GM18868 (cell line): ENCODE measurements at regions not wholly inside any gene's neighbourhood (a gene's known extent, or its start where the extent isn't known, plus 50 kb on each side); places are given as distances from the start of the nearest gene placed in this dataset.

Experiments
- ATAC-seq: cut with Tn5 transposase; IDR thresholded peaks from one replicate; pipeline ENCODE4 v1.9.1; 2021; ENCODE audit warnings: mild to moderate bottlenecking, moderate library complexity; ENCODE audit not compliant: unreplicated experiment

GRCh38 chr5:164741376-164741775, 1236.0 kb downstream of the MAT2B start:
- peak; percentile 40 for ATAC-seq

GRCh38 chr5:164742025-164742424, 1236.6 kb downstream of the MAT2B start:
- ATAC-seq, result peak; percentile 85

DNA sequence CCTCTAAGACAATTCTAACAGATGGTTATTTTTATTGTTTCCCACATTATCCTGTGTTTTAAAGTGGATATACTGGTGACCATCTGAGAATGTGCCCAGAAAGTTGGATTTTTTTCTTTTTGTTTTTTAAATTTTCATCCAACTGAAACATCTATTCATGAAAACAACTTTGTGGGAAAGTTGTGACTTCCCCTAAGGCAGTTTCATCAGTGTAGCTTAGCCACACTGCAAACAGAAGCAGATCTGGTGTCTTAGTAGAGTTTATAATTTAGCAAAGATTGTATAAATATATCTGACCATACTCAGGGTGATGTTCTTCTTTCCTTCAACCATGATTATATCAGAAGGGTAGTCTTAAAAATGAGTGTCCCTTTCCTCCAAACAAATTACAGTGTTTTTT, 1241.3 kb downstream of the MAT2B start:
- peak; percentile 28 for ATAC-seq

DNA sequence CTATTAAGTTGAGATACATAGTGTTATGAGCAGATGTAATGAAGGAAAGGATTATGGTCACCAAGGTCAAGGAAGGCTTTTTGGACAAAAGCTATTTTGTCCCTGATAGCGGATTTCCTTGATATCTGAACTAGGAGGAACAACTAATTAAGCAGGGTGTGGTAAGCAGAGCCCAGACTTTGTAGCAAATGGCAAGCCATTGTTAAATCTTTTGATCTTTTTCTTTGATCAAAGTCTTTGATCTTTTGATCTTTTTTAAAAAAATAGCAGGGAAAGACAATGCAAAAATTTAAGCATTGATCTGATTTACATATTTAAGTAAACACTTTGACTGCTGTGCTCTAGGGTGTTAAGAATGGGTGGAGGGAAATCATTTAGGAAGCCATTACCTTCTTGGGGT, 1242.0 kb downstream of the MAT2B start:
- no peak for ATAC-seq

- peak; percentile 33 for ATAC-seq
Observed at GRCh38 chr5:164748861-164749260, 1243.4 kb downstream of the MAT2B start.

- no peak for ATAC-seq
Observed at GRCh38 chr5:164753434-164753833, 1248.0 kb downstream of the MAT2B start.

DNA sequence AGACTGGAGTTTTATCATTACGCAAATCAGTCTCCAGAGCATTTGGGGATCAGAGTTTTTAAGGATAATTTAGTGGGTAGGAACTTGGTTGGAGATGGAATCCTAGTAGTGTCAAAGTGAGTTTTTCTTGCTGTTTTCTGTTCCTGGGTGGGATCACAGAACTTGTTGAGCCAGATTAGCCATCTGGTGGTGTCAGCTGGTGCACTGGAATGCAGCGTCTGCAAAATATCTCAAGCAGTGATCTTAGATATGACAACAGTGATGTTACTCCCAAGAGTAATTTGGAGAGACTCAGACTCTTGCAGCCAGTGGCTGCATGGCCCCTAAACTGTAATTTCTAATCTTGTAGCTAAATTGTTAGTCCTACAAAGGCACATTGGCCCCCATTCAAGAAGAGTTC, 1257.8 kb downstream of the MAT2B start:
- no peak for ATAC-seq

DNA sequence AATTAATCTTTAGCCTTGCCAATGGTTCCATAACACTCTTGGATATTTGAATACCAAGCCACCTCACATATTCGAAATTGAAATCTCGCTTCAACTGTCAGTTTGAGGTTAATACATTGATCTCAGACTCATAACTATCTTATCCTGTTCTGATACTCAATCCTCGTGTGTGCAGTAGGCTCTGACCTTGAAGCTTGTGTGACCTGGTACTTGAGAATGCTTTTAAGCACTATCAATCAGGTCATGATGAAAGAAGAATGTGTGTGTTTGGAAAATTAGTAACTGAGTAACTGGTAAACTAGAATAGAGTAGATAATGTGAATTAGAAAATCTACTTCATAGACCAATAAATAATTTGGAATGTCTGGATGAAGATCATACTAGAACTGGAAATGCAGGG, 1266.7 kb downstream of the MAT2B start:
- no peak for ATAC-seq

DNA sequence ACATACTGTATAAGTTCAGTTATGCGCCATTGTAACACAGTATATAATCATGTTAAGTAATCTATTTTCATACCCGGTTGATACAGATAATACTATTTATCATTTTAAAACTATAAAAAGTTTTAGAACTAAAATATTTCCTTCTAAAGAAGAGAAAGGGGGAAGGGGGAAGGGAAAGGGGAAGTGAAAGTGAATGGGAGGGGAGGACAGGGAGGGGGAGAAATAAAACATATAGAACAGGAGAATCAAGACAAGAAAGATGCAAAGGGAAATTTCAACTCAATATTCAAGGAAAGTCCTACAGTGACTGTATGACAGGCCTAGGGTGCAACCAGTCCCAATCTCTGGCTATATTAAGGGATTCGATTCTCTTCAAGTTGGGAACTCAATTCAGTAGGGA, 1278.8 kb downstream of the MAT2B start:
- no peak for ATAC-seq

GRCh38 chr5:164798110-164798509, 1292.7 kb downstream of the MAT2B start:
- ATAC-seq, result no peak

DNA sequence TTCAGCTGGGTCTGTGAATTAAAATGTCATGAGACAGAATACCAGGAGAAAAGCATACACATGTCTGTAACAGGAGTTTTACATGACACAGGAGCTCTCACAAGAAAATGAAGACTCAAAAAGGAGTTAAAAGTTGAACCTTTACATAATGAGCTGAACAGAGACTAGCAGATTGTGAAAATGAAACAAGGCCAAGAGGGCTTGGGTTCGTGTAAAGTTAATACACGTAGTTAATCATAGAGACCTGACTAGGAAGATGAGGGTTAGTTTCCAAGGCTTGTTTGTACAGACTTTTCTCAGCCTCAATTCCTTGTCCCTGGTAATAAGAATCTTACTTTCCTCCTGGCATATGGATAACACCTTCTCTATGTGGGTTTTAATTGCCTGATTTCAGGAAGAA, 1294.0 kb downstream of the MAT2B start:
- ATAC-seq, result peak; percentile 75

- no peak for ATAC-seq
Observed at GRCh38 chr5:164801910-164802309, 1296.5 kb downstream of the MAT2B start.

DNA sequence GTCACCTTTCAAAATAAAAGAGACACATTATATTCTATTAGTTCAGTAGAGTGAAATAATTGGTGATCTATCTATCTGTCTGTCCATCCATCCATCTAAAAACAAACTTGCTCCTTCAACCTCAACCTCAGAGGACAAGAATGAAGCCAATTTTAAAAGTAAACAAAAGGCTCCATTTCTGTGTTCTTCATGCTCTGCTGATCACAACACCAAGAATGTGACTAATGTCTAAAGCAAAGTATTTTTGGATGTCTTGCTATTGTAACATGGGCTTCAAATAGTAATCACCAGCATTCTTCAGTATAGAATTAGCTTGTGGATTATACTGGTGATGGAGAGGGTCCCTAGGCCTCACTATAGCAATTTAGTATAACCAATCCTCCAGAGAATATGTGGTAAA, 1304.4 kb downstream of the MAT2B start:
- ATAC-seq, result peak; percentile 98

GRCh38 chr5:164818445-164818844, 1313.0 kb downstream of the MAT2B start:
- no peak for ATAC-seq

- ATAC-seq, result no peak
Observed at GRCh38 chr5:164824671-164825070, 1319.3 kb downstream of the MAT2B start.

- no peak for ATAC-seq
Observed at GRCh38 chr5:164832516-164832915, 1327.1 kb downstream of the MAT2B start.

- no peak for ATAC-seq
Observed at GRCh38 chr5:164844348-164844747, 1338.9 kb downstream of the MAT2B start.

- no peak for ATAC-seq
Observed at GRCh38 chr5:164860896-164861295, 1355.5 kb downstream of the MAT2B start.

DNA sequence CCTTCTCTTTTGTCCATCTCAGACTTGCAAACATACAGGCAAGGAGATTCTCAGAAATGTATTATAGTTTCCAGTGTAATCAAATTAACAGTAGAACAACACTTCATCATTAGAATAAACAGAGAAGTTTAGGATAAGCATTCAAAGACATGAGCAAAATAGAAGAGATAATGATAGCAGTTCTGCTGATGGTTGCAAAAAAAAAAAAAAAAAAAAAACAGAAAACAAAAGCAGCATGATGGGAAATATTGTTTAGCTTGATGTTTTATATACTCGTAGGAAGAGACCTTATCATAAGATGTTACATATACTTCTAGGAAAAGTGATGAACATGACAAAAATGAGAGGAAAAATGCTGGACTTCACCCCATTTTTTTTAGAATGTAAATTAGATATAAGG, 1356.2 kb downstream of the MAT2B start:
- ATAC-seq, result no peak

DNA sequence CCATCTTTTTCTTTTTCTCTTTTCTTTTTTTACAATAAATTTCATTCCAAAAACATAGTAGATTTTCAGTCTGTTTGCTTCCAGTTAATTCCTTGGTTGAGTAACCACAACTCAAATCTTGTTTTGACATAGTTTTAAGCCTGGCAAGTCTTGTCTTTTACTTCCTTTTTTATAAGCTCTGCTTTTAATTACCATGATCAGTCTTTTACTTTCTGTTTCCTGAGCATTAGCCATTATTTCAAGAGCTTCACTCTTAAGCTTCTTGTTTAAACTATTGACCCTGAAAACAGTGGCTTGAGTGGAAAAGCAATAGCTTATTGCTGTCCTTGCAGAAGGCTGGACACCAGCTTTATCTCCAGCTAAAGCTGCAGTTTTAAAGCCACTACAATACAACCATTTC, 1363.3 kb downstream of the MAT2B start:
- ATAC-seq, result peak; percentile 75

GRCh38 chr5:164869325-164869724, 1363.9 kb downstream of the MAT2B start:
- peak; percentile 41 for ATAC-seq

- no peak for ATAC-seq
Observed at GRCh38 chr5:164876793-164877192, 1371.4 kb downstream of the MAT2B start.

DNA sequence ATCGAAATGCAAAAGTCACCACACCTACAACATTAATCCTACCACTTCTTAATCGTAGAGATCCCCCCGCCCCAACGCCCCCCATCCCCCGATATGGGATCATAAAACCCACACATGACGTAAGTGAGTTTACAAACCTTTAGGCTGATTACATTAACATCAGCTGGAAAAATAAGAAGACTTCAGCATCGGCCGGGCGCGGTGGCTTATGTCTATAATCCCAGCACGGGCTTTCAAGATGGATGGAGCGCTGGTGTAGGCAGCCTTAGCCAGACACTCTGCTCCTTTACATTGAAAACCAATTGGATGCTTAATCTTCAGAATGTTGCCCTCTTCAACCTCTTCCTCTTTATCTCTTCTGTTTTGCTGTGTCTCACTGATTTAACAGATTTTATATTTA, 1376.0 kb downstream of the MAT2B start:
- no peak for ATAC-seq

- ATAC-seq, result no peak
Observed at GRCh38 chr5:164885179-164885578, 1379.8 kb downstream of the MAT2B start.
